IMR-90 (cell line): ENCODE measurements at regions not wholly inside any gene's neighbourhood (a gene's known extent, or its start where the extent isn't known, plus 50 kb on each side); places are given as distances from the start of the nearest gene placed in this dataset.

Experiments
- ATAC-seq: fragments of 200-7000 bp; cut with Tn5 transposase; 2 replicates; pipeline ENCODE4 v1.9.1; 2020; ENCODE audit warnings: low read depth, mild to moderate bottlenecking, moderate library complexity
- BruUV-seq: library from RNA; stranded (reverse); fragments of 400-500 nt; replicated peaks from 2 replicates; lab custom pipeline; 2021; lab: Mats Ljungman, UMichigan
- CTCF ChIA-PET: fragments of 300-600 bp; formaldehyde crosslinking; extraction: SDS; loops from one replicate; lab custom pipeline; 2021; ENCODE audit warnings: antibody characterized with exemption; lab: Yijun Ruan, JAX
- POLR2A ChIA-PET: fragments of 300-600 bp; sonication (Branson Sonifier 250); formaldehyde crosslinking; loops from one replicate; lab custom pipeline; 2022; ENCODE audit warnings: antibody characterized with exemption; ENCODE audit not compliant: unreplicated experiment; lab: Charles Lee
- DNase-seq: peaks from one replicate; pipeline ENCODE4 v3.0.0; 2013
- H2AFZ ChIP-seq: replicated peaks from 2 replicates; pipeline ENCODE3; 2013; ENCODE audit warnings: low read length, mild to moderate bottlenecking; ENCODE audit not compliant: poor library complexity
- H2AK5ac ChIP-seq: 2 replicates; pipeline ENCODE4 v1.6.1; 2013; ENCODE audit warnings: low read depth, low read length, inconsistent platforms
- H2AK9ac ChIP-seq: replicated peaks from 2 replicates; pipeline ENCODE3; 2013; ENCODE audit warnings: mild to moderate bottlenecking, low read depth, low read length, moderate library complexity; ENCODE audit not compliant: poor library complexity
- H2BK120ac ChIP-seq: 2 replicates; pipeline ENCODE4 v1.6.1; 2013; ENCODE audit warnings: low read depth, low read length, inconsistent platforms
- H2BK15ac ChIP-seq: 3 replicates; pipeline ENCODE4 v1.6.1; 2013; ENCODE audit warnings: low read depth, low read length, inconsistent platforms
- H2BK20ac ChIP-seq: 2 replicates; pipeline ENCODE4 v1.6.1; 2013; ENCODE audit warnings: low read depth, mild to moderate bottlenecking, inconsistent platforms, low read length, moderate library complexity
- H2BK5ac ChIP-seq: 2 replicates; pipeline ENCODE4 v1.6.1; 2013; ENCODE audit warnings: mild to moderate bottlenecking, low read depth, low read length, inconsistent platforms; ENCODE audit not compliant: poor library complexity, severe bottlenecking
- H3K14ac ChIP-seq: replicated peaks from 2 replicates; pipeline ENCODE4 v1.6.1; 2013; ENCODE audit warnings: low read depth, low read length, inconsistent platforms
- H3K18ac ChIP-seq: 2 replicates; pipeline ENCODE4 v1.6.1; 2013; ENCODE audit warnings: low read depth, low read length, control low read depth
- H3K23ac ChIP-seq: 2 replicates; pipeline ENCODE4 v1.6.1; 2013; ENCODE audit warnings: low read depth, low read length, inconsistent platforms
- H3K27ac ChIP-seq: 2 replicates; pipeline ENCODE4 v1.5.1; 2013; ENCODE audit warnings: mild to moderate bottlenecking, control low read depth, low read length; ENCODE audit not compliant: insufficient read depth
- H3K27me3 ChIP-seq: 2 replicates; pipeline ENCODE4 v1.6.1; 2013; ENCODE audit warnings: low read length; ENCODE audit not compliant: control insufficient read depth, insufficient read depth
- H3K36me3 ChIP-seq: 2 replicates; pipeline ENCODE4 v1.6.1; 2013; ENCODE audit warnings: low read length, mixed read lengths; ENCODE audit not compliant: control insufficient read depth, insufficient read depth
- H3K4ac ChIP-seq: 2 replicates; pipeline ENCODE4 v1.6.1; 2013; ENCODE audit warnings: low read depth, low read length, inconsistent platforms
- H3K4me1 ChIP-seq: 2 replicates; pipeline ENCODE4 v1.6.1; 2013; ENCODE audit warnings: low read length, mixed read lengths; ENCODE audit not compliant: control insufficient read depth, insufficient read depth
- H3K4me2 ChIP-seq: 2 replicates; pipeline ENCODE4 v1.6.1; 2013; ENCODE audit warnings: low read depth, mild to moderate bottlenecking, control low read depth, low read length, moderate library complexity
- H3K4me3 ChIP-seq: 2 replicates; pipeline ENCODE4 v1.5.1; 2013; ENCODE audit warnings: low read depth, mild to moderate bottlenecking, control low read depth, low read length, moderate library complexity; ENCODE audit not compliant: insufficient read depth
- H3K56ac ChIP-seq: 2 replicates; pipeline ENCODE4 v1.6.1; 2013; ENCODE audit warnings: low read length, inconsistent platforms; ENCODE audit not compliant: insufficient read depth; ENCODE audit errors: extremely low read depth
- H3K79me1 ChIP-seq, 2 experiments: 2 replicates each; pipeline ENCODE4 v1.6.1; 2013; ENCODE audit warnings: low read length in 2 of 2, inconsistent platforms in 1 of 2, low read depth in 1 of 2
- H3K9ac ChIP-seq: 2 replicates; pipeline ENCODE4 v1.6.1; 2013; ENCODE audit warnings: low read depth, low read length, control low read depth
- H3K9me1 ChIP-seq: 2 replicates; pipeline ENCODE4 v1.6.1; 2013; ENCODE audit warnings: low read length, inconsistent platforms; ENCODE audit not compliant: insufficient read depth
- H3K9me3 ChIP-seq: 2 replicates; pipeline ENCODE4 v1.6.1; 2013; ENCODE audit warnings: low read length; ENCODE audit not compliant: control insufficient read depth, insufficient read depth
- H4K20me1 ChIP-seq: 2 replicates; pipeline ENCODE4 v1.6.1; 2013; ENCODE audit warnings: low read length, inconsistent platforms; ENCODE audit not compliant: insufficient read depth
- H4K5ac ChIP-seq: 2 replicates; pipeline ENCODE4 v1.6.1; 2013; ENCODE audit warnings: mild to moderate bottlenecking, low read depth, low read length, control low read depth
- H4K8ac ChIP-seq, 2 experiments: 2 replicates each; pipeline ENCODE4 v1.6.1; 2013; ENCODE audit warnings: low read depth in 2 of 2, low read length in 2 of 2, control low read depth in 1 of 2, inconsistent platforms in 1 of 2
- H4K91ac ChIP-seq: 2 replicates; pipeline ENCODE4 v1.6.1; 2013; ENCODE audit warnings: low read depth, low read length, inconsistent platforms; ENCODE audit not compliant: insufficient read depth
- BHLHE40 ChIP-seq: fragments of 150-350 bp; IDR thresholded peaks from 2 replicates; pipeline ENCODE4 v1.6.1; 2016; ENCODE audit warnings: mild to moderate bottlenecking, low read depth, low read length
- CTCF ChIP-seq: conservative IDR thresholded peaks from 2 replicates; pipeline ENCODE4 v1.5.1; 2012; ENCODE audit warnings: mild to moderate bottlenecking, low read depth, low read length, improper control_type of control experiment
- ELK1 ChIP-seq: fragments of 150-350 bp; IDR thresholded peaks from 2 replicates; pipeline ENCODE4 v1.6.1; 2016; ENCODE audit warnings: low read depth, mild to moderate bottlenecking, low read length, moderate library complexity, borderline replicate concordance
- FOS ChIP-seq: fragments of 150-350 bp; IDR thresholded peaks from 2 replicates; pipeline ENCODE4 v1.6.1; 2016; ENCODE audit warnings: low read depth, low read length
- MAFK ChIP-seq: IDR thresholded peaks from 2 replicates; pipeline ENCODE4 v1.6.1; 2012; ENCODE audit warnings: low read depth, low read length, improper control_type of control experiment
- MXI1 ChIP-seq: IDR thresholded peaks from 2 replicates; pipeline ENCODE4 v1.6.1; 2012; ENCODE audit warnings: low read depth, mild to moderate bottlenecking, low read length, moderate library complexity, borderline replicate concordance
- NFE2L2 ChIP-seq: fragments of 150-350 bp; IDR thresholded peaks from 2 replicates; pipeline ENCODE4 v1.6.1; 2016; ENCODE audit warnings: low read depth, mild to moderate bottlenecking, low read length
- POLR2A ChIP-seq: IDR thresholded peaks from 2 replicates; pipeline ENCODE4 v1.6.1; 2012; ENCODE audit warnings: mild to moderate bottlenecking, low read depth, low read length
- RAD21 ChIP-seq: IDR thresholded peaks from 2 replicates; pipeline ENCODE4 v1.6.1; 2012; ENCODE audit warnings: low read length, improper control_type of control experiment
- RCOR1 ChIP-seq: IDR thresholded peaks from 2 replicates; pipeline ENCODE4 v1.6.1; 2012; ENCODE audit warnings: mild to moderate bottlenecking, low read length, improper control_type of control experiment; ENCODE audit not compliant: insufficient replicate concordance
- RFX5 ChIP-seq: IDR thresholded peaks from 2 replicates; pipeline ENCODE4 v1.8.0; 2012; ENCODE audit warnings: low read depth, mild to moderate bottlenecking, low read length, moderate library complexity
- SMC3 ChIP-seq: fragments of 150-350 bp; IDR thresholded peaks from 2 replicates; pipeline ENCODE4 v1.6.1; 2016; ENCODE audit warnings: low read depth, mild to moderate bottlenecking, antibody characterized with exemption, low read length, moderate library complexity
- WGBS, 2 experiments: methylation state at CpG; one replicate each; pipeline versions ENCODE4 v1.1.5 to v1.1.7; 2013; ENCODE audit warnings: missing lambda C conversion rate in 2 of 2; ENCODE audit not compliant: insufficient read length in 1 of 2; ENCODE audit errors: extremely low coverage in 2 of 2; 5-methylcytosine and 5-hydroxymethylcytosine counted together
- dilution Hi-C: fragments of 300-500 bp; cut with HindIII; formaldehyde crosslinking; loops from one replicate; pipeline ENCODE4 v1.14.3; 2018; ENCODE audit warnings: low sequenced_read_pairs; ENCODE audit not compliant: unreplicated experiment
- in situ Hi-C: fragments of 300-500 bp; cut with MboI; formaldehyde crosslinking; loops from 3 replicates; pipeline ENCODE4 v1.14.3; 2019; ENCODE audit warnings: low sequenced_read_pairs, inconsistent platforms, mixed read lengths
- intact Hi-C: fragments of 100-400 bp; cut with micrococcal nuclease; formaldehyde crosslinking; loops from 2 replicates; pipeline ENCODE4 v1.10.0; 2022
- TF ChIP-seq, protein P1 (sequence below): fragments of 150-350 bp; IDR thresholded peaks from 2 replicates; pipeline ENCODE4 v1.6.1; 2017; ENCODE audit warnings: mild to moderate bottlenecking, antibody characterized with exemption, low read length, low read depth

GRCh38 chr5:6019612-6020011 lies 358.7 kb downstream of the MED10 start:
- in situ Hi-C loops, result no loop called here

More at GRCh38 chr5:6019612-6020011, 358.7 kb downstream of the MED10 start:
- ATAC-seq (no peak), DNase-seq (no peak)
- H2BK20ac ChIP-seq, result no peak overlapping the region
- H3K27ac ChIP-seq, result no peak overlapping the region
- H2BK120ac ChIP-seq, result no peak overlapping the region
- H4K8ac ChIP-seq, result no peak overlapping the region
- no peaks in the 10 kb centered on the region for H3K27me3 ChIP-seq
- no peak overlapping the region for H2AFZ ChIP-seq
- H4K5ac ChIP-seq, result no peak overlapping the region
- H4K91ac ChIP-seq, result no peak overlapping the region
- no peaks in the 10 kb centered on the region for H3K36me3 ChIP-seq
- no peaks in the 10 kb centered on the region for H3K4me1 ChIP-seq
- no peaks in the 10 kb centered on the region for H3K9me1 ChIP-seq
- H4K20me1 ChIP-seq, result no peaks in the 10 kb centered on the region
- H3K23ac ChIP-seq, result no peak overlapping the region
- no peak overlapping the region for H3K9ac ChIP-seq
- H2BK5ac ChIP-seq, result no peak overlapping the region
- no peak overlapping the region for H3K4me3 ChIP-seq
- no peak overlapping the region for H3K4ac ChIP-seq
- H2AK9ac ChIP-seq, result no peak overlapping the region
- no CpG with 5 or more reads among the region's 4 CpGs for WGBS, 2 experiments
- no peak overlapping the region for H3K14ac ChIP-seq
- no peak overlapping the region for H2BK15ac ChIP-seq
- no peak overlapping the region for H3K4me2 ChIP-seq
- dilution Hi-C loops, result no loop called here
- H3K18ac ChIP-seq, result no peak overlapping the region
- CTCF ChIA-PET, result interaction anchor here (0.6 kb wide), 1 partner anchor 1931 kb away, joined by 3 read pairs; no protein-coding TSS in a partner anchor
- H3K79me1 ChIP-seq, result no peaks in the 10 kb centered on the region
- peaks cover 15% of the 10 kb centered on the region for H3K9me3 ChIP-seq
- no peak overlapping the region for H3K56ac ChIP-seq
- TF ChIP-seq RCOR1 (no peak), BHLHE40 (no peak), CTCF (no peak), POLR2A (no peak), FOS (no peak), RFX5 (no peak), RAD21 (no peak), ELK1 (no peak), MAFK (no peak), MXI1 (no peak), NFE2L2 (no peak), SMC3 (no peak)
- TF ChIP-seq, protein P1, sequence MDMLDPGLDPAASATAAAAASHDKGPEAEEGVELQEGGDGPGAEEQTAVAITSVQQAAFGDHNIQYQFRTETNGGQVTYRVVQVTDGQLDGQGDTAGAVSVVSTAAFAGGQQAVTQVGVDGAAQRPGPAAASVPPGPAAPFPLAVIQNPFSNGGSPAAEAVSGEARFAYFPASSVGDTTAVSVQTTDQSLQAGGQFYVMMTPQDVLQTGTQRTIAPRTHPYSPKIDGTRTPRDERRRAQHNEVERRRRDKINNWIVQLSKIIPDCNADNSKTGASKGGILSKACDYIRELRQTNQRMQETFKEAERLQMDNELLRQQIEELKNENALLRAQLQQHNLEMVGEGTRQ, result no peak
- POLR2A ChIA-PET, result no interaction called here
- intact Hi-C loops, result no loop called here
- H2AK5ac ChIP-seq, result no peak overlapping the region
- no TSS peak for BruUV-seq
